DND-41 (cell line): ENCODE measurements at regions not wholly inside any gene's neighbourhood (a gene's known extent, or its start where the extent isn't known, plus 50 kb on each side); places are given as distances from the start of the nearest gene placed in this dataset.

Source experiments
- EZH2 ChIP-seq: IDR thresholded peaks from 3 replicates; pipeline ENCODE4 v1.6.1; 2012; ENCODE audit warnings: borderline replicate concordance, low read depth, mild to moderate bottlenecking, moderate library complexity, low read length, inconsistent platforms; ENCODE audit not compliant: severe bottlenecking
- TF ChIP-seq, protein P1 (sequence below): IDR thresholded peaks from 2 replicates; pipeline ENCODE4 v1.5.1; 2012; ENCODE audit warnings: borderline replicate concordance, low read length, moderate library complexity, mild to moderate bottlenecking; ENCODE audit not compliant: poor library complexity, severe bottlenecking; ENCODE audit errors: extremely low read depth

DNA sequence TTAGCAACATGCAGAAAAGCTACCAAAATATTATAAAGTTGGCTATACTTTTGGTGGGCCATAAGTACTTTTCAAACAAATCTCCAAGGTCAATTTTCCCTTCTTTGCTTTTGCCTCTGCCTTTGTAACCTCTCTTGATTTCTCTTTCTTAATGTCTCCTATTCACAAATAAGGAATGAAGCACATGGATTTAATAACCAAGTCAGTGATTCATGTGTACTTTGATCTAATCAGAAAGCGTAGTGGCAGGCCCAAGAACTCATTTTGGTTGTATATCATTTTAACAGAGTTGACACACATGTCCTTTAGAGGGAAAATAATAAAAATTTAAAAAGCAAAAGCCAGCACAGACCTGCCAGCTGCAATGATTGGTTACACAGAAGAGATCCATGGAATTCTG, 93.7 kb downstream of the FZD1 start:
- TF ChIP-seq, protein P1, sequence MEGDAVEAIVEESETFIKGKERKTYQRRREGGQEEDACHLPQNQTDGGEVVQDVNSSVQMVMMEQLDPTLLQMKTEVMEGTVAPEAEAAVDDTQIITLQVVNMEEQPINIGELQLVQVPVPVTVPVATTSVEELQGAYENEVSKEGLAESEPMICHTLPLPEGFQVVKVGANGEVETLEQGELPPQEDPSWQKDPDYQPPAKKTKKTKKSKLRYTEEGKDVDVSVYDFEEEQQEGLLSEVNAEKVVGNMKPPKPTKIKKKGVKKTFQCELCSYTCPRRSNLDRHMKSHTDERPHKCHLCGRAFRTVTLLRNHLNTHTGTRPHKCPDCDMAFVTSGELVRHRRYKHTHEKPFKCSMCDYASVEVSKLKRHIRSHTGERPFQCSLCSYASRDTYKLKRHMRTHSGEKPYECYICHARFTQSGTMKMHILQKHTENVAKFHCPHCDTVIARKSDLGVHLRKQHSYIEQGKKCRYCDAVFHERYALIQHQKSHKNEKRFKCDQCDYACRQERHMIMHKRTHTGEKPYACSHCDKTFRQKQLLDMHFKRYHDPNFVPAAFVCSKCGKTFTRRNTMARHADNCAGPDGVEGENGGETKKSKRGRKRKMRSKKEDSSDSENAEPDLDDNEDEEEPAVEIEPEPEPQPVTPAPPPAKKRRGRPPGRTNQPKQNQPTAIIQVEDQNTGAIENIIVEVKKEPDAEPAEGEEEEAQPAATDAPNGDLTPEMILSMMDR = no peak
- TF ChIP-seq EZH2 = no peak
